Limb (tissue), 2 donors: ENCODE measurements at regions not wholly inside any gene's neighbourhood (a gene's known extent, or its start where the extent isn't known, plus 50 kb on each side); places are given as distances from the start of the nearest gene placed in this dataset.

Source experiments
- DNase-seq, 2 donors: peaks; one replicate each; pipeline ENCODE4 v3.0.0-alpha.2; 2016; ENCODE audit errors: extremely low spot score in 2 of 2

- DNase-seq, result peak; percentile 15 to 54
These were observed 237.5 kb downstream of the BCOR start for GRCh38 chrX:39859991-39860861.

- DNase-seq, result no peak
These were observed 234.8 kb downstream of the BCOR start for GRCh38 chrX:39862963-39863362.

DNA sequence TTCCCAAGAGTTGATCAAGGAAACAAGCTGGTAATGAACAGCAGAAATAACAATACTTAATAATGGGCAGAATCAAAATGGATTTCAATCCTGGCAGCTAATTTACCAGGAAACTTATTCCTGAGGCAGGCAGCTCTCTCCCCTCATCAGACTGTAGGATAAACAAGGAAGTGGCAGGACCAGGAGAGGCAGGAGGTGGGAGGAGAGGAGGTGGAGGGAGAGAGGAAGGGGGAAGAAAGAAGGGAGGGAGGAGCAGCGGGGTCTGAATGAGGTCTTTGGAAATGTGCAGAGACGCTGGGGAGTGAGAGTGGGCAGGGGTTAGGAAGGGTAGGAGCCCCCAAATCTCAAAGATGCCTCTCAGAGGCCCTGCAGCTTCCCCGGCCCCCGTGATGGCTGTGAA is 231.5 kb downstream of the BCOR start:
- DNase-seq, result no peak

DNA sequence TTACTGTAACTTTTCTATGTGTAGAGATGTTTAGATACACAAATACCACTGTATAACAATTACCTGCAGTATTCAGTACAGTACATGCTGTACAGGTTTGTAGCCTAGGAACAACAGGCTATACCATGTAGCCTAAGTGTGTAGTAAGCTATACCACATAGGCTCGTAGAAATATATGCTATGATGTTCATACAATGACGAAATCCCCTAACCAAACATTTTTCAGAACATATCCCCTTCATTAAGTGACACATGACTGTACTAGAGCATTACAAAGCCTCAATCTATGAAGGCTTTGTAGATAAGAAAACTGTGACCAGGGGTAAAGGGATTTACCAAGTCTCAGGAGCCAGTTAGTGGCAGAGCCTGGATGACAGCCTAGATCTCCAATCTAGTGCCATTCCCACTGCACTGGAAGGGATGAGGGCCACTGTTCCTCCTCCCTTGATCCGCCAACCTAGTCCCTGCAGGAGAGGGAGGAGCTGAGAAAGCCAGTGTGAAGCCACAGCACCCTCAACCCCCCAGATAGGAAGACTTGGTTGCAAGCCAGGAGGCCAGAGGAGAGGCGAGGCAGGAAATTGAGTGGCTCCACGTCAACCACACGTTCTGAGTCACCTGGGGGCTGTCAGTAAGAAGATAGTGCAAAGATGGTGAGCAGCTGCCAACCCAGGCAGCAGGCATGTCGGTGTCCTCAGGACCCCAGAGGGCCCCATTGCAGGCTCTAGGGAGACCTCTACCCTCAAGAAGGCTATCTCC is 227.7 kb downstream of the BCOR start:
- no peak for DNase-seq

GRCh38 chrX:39871648-39872047 is 226.1 kb downstream of the BCOR start:
- no peak for DNase-seq

- DNase-seq, result no peak
These were observed 224.6 kb downstream of the BCOR start for GRCh38 chrX:39873117-39873516.

GRCh38 chrX:39874202-39874816 is 223.4 kb downstream of the BCOR start:
- no peak for DNase-seq

DNA sequence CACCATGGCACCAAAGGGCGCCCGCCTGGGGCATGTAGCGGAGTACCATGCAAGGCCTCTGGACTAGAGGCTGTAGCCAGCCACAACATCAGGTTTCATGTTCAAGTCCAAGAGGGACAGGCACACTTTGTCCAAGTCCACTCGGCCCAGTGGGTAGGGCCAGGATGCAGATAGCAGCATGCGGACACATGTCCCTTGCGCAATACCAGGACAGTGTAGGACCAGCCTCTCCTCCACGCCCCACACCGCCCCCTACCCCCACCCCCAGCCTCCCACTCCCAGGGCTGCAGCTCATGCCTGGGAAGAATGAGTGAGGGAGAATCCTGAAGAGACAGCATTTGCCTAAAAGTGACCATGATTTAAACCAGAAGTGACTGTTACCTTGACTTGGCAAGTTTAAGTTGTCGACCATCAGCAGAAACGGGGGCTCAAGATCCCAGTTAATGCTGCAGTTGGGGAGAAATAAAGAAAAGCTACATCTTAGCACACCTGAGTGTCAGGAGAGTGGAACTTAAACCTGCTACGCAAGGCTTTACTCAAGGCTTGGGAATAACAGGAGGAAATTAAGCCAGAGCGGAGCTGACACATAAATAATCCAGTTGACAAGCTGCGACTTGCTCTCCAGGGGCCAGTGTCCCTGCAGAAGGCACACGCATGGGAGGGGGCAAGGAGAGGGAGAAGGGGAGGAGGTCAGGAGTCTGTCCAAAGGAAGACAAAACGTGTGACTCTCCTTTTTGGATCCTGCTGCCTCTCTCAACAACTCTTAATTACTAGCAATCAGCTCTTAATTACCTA is 221.7 kb downstream of the BCOR start:
- DNase-seq, result no peak

DNA sequence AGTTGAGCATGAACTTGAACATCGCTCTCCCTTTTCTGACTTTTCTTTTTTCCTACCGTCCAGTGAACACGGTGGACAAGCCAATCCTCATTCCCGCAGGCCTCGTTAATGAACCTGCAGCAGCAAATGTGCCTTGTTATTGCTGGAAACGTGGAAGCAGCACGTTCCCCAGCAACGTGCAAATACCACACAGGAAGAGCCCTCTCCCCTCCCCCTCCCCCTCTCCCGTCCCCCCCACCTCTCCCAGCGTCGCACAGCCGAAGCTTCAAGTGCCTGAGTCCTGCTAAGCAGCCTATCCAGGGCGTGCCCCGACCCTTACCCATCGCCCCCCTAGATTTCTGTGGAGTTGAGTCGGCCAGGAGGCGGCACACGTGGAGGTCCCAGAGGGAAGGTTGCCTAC is 219.9 kb downstream of the BCOR start:
- DNase-seq, result peak in 1 of 2 donors; percentile 57

DNA sequence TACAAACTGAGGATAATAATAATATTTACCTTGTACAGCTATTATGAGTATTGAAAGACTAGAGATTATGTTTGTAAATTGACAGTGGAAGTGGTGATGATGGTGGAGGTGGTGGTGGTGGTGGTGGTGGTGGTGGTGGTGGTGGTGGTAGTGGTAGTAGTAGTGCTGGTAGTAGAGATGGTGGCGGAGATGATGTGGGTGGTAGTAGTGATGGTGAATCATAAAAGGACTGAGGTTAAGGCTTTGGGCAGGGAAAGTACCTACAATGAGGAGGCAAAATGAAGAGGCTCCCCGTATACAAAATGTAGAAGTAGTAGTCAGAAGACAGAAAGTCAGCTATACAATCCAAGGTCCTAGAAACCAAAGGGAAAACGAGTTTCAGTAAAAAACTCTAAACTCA is 214.1 kb downstream of the BCOR start:
- no peak for DNase-seq

- no peak for DNase-seq
These were observed 211.5 kb downstream of the BCOR start for GRCh38 chrX:39886282-39886681.

- no peak for DNase-seq
These were observed 209.0 kb downstream of the BCOR start for GRCh38 chrX:39888730-39889129.

DNA sequence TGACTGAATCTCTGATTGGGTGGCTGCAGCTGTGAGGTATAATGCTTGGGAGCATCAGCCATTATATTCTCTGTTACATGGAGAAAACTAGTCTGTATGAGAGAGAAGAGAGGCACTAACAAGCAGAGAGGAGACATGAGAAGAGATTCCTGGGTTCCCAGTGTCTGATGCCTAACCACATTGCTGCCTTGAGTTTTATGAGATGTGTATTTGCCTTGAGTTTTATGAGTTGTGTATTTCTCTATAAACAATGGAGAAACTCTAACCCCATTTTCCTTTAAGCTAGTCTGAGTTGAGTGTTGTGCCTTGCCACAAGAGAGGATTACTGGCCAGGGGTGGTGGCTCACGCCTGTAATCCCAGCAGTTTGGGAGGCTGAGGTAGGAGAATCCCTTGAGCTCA is 208.1 kb downstream of the BCOR start:
- no peak for DNase-seq

DNA sequence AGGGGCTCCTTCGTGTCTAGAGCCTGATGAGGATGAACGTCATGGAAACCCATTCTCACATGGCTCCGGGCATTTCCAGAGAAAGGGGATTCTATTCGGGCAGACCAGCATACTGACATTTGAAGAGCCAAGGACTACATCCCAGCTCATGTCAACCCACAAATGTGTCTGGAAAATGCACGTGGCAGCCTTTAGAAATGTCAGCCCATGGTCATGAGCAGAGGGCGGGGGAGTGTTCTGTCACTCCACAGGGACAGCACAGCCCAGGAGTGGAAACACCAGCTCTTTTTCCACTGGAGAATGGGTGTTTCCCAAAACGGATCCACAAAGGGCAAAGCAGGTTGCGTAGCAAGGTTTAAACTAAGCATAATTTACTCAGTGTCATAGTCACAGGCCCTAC is 207.0 kb downstream of the BCOR start:
- no peak for DNase-seq

DNA sequence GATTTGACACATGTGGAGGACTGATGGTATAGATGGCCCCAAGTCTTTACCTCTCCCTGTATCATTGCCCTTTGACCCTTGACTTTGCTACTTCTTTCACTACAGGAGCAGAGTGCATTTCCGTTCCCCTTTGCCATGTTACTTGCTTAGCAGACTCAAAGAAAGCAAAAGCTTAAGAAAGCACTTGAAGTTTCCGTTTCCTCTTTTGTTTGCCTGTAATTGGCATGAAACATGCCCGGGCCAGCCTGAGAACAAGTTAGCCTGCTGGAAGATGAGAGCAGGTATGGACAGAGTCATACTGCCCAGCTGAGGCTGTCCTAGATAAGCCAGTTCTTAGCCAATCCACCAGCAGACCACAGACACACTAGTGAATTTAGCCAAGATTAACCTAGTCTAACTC is 206.0 kb downstream of the BCOR start:
- no peak for DNase-seq

- DNase-seq, result no peak
These were observed 204.1 kb downstream of the BCOR start for GRCh38 chrX:39893417-39894338.

GRCh38 chrX:39894683-39895082 is 203.1 kb downstream of the BCOR start:
- DNase-seq, result no peak

- no peak for DNase-seq
These were observed 202.3 kb downstream of the BCOR start for GRCh38 chrX:39895218-39896110.

- DNase-seq, result peak; percentile 45 to 47
These were observed 200.6 kb downstream of the BCOR start for GRCh38 chrX:39896951-39897740.
